DOHH2 (cell line): ENCODE measurements at regions not wholly inside any gene's neighbourhood (a gene's known extent, or its start where the extent isn't known, plus 50 kb on each side); places are given as distances from the start of the nearest gene placed in this dataset.

ENCODE experiments used
- CTCF ChIP-seq: fragments of 200-600 bp; sonication (generic); IDR thresholded peaks from one replicate; pipeline ENCODE4 v1.5.1; 2014; ENCODE audit warnings: antibody characterized with exemption, mild to moderate bottlenecking, low read depth, low read length; ENCODE audit not compliant: poor library complexity, severe bottlenecking
- EZH2phosphoT487 ChIP-seq: fragments of 200-600 bp; sonication (generic); IDR thresholded peaks from 2 replicates; pipeline ENCODE4 v1.6.1; 2017; ENCODE audit warnings: borderline replicate concordance, mild to moderate bottlenecking, antibody characterized with exemption, low read length, moderate library complexity, mixed read lengths

GRCh38 chr17:72479113-72479512 is 358.3 kb downstream of the SOX9 start:
- no peak for TF ChIP-seq CTCF
- no peak for TF ChIP-seq EZH2phosphoT487
